ENCODE measurements at regions not wholly inside any gene's neighbourhood (a gene's known extent, or its start where the extent isn't known, plus 50 kb on each side); places are given as distances from the start of the nearest gene placed in this dataset.
A peak's percentile ranks its signal among the peaks of the same experiment; 100 is the strongest.
"Not testable (repeated sequence)": the region's sequence is repeated elsewhere in the genome, so short reads cannot be mapped to it uniquely, and the experiment has no call there.

GRCh38 chr18:14941256-14941655, 193.3 kb downstream of the ANKRD30B start:
- Mint-ChIP-seq H3K27ac (no peak overlapping the region), H3K9me3 (peaks cover 0 to 4% (median 1%) of the 10 kb centered on the region in 7 donors), H3K36me3 (no peaks in the 10 kb centered on the region), H3K4me3 (no peak overlapping the region), H3K27me3 (no peaks in the 10 kb centered on the region), H3K4me1 (no peaks in the 10 kb centered on the region)
- ATAC-seq (ENCODE audit: low read depth in 2 of 2) (no peak), DNase-seq (no peak)

GRCh38 chr18:14941792-14942191, 193.8 kb downstream of the ANKRD30B start:
- no peak for DNase-seq
- no peaks in the 10 kb centered on the region for H3K27me3 Mint-ChIP-seq
- no peaks in the 10 kb centered on the region for H3K4me1 Mint-ChIP-seq
- H3K27ac Mint-ChIP-seq, result no peak overlapping the region
- peak overlapping the region in 1 of 8 donors; percentile 15 for H3K4me3 Mint-ChIP-seq
- no peaks in the 10 kb centered on the region for H3K36me3 Mint-ChIP-seq
- no peak for ATAC-seq (ENCODE audit: low read depth in 2 of 2)
- peaks cover 0 to 4% (median 1%) of the 10 kb centered on the region in 7 donors for H3K9me3 Mint-ChIP-seq

GRCh38 chr18:14942275-14942674, 194.3 kb downstream of the ANKRD30B start:
- DNase-seq, result no peak
- Mint-ChIP-seq H3K36me3 (no peaks in the 10 kb centered on the region), H3K9me3 (peaks cover 0 to 4% (median 1%) of the 10 kb centered on the region in 7 donors), H3K27me3 (no peaks in the 10 kb centered on the region), H3K4me1 (no peaks in the 10 kb centered on the region), H3K4me3 (no peak overlapping the region), H3K27ac (no peak overlapping the region)
- ATAC-seq (ENCODE audit: low read depth in 2 of 2), result no peak

GRCh38 chr18:14943486-14943885, 195.5 kb downstream of the ANKRD30B start:
- no peak for DNase-seq
- Mint-ChIP-seq H3K9me3 (peaks cover 0 to 4% (median 1%) of the 10 kb centered on the region in 7 donors), H3K36me3 (no peaks in the 10 kb centered on the region), H3K27ac (peak overlapping the region in 1 of 6 donors; percentile 23), H3K4me1 (no peaks in the 10 kb centered on the region), H3K27me3 (no peaks in the 10 kb centered on the region), H3K4me3 (no peak overlapping the region)
- no peak for ATAC-seq (ENCODE audit: low read depth in 2 of 2)

- no peaks in the 10 kb centered on the region for H3K4me1 Mint-ChIP-seq
- ATAC-seq (ENCODE audit: low read depth in 2 of 2), result no peak
- no peak for DNase-seq
- no peaks in the 10 kb centered on the region for H3K36me3 Mint-ChIP-seq
- H3K4me3 Mint-ChIP-seq, result no peak overlapping the region
- no peaks in the 10 kb centered on the region for H3K27me3 Mint-ChIP-seq
- peak overlapping the region in 1 of 6 donors; percentile 23 for H3K27ac Mint-ChIP-seq
- peaks cover 0 to 4% (median 1%) of the 10 kb centered on the region in 7 donors for H3K9me3 Mint-ChIP-seq
Observed at GRCh38 chr18:14943967-14944636, 196.1 kb downstream of the ANKRD30B start.

- Mint-ChIP-seq H3K4me1 (no peaks in the 10 kb centered on the region), H3K4me3 (no peak overlapping the region), H3K27me3 (no peaks in the 10 kb centered on the region)
Observed at GRCh38 chr18:14944838-14945237, 196.9 kb downstream of the ANKRD30B start.

GRCh38 chr18:14945286-14945685, 197.3 kb downstream of the ANKRD30B start:
- DNase-seq (no peak), ATAC-seq (ENCODE audit: low read depth in 2 of 2) (no peak)
- no peak overlapping the region for H3K4me3 Mint-ChIP-seq
- H3K27me3 Mint-ChIP-seq, result no peaks in the 10 kb centered on the region
- no peaks in the 10 kb centered on the region for H3K4me1 Mint-ChIP-seq
- H3K9me3 Mint-ChIP-seq, result peaks cover 0 to 4% (median 2%) of the 10 kb centered on the region in 7 donors
- no peaks in the 10 kb centered on the region for H3K36me3 Mint-ChIP-seq
- no peak overlapping the region for H3K27ac Mint-ChIP-seq

More at GRCh38 chr18:14944838-14945237, 196.9 kb downstream of the ANKRD30B start:
- no peak for DNase-seq
- no peaks in the 10 kb centered on the region for H3K36me3 Mint-ChIP-seq
- H3K27ac Mint-ChIP-seq, result no peak overlapping the region
- no peak for ATAC-seq (ENCODE audit: low read depth in 2 of 2)
- H3K9me3 Mint-ChIP-seq, result peaks cover 0 to 4% (median 2%) of the 10 kb centered on the region in 7 donors

GRCh38 chr18:14945984-14946383, 198.0 kb downstream of the ANKRD30B start:
- no peaks in the 10 kb centered on the region for H3K27me3 Mint-ChIP-seq
- ATAC-seq (ENCODE audit: low read depth in 2 of 2), result no peak
- H3K4me3 Mint-ChIP-seq, result no peak overlapping the region
- H3K27ac Mint-ChIP-seq, result no peak overlapping the region
- no peaks in the 10 kb centered on the region for H3K36me3 Mint-ChIP-seq
- no peak for DNase-seq
- H3K9me3 Mint-ChIP-seq, result peaks cover 0 to 4% (median 2%) of the 10 kb centered on the region in 7 donors
- no peaks in the 10 kb centered on the region for H3K4me1 Mint-ChIP-seq

GRCh38 chr18:14946741-14947470, 198.9 kb downstream of the ANKRD30B start:
- H3K4me1 Mint-ChIP-seq; ATAC-seq (ENCODE audit: low read depth in 2 of 2); DNase-seq; H3K4me3 Mint-ChIP-seq; H3K36me3 Mint-ChIP-seq; H3K27me3 Mint-ChIP-seq; H3K9me3 Mint-ChIP-seq; H3K27ac Mint-ChIP-seq: not testable (repeated sequence)

GRCh38 chr18:14947482-14948162, 199.7 kb downstream of the ANKRD30B start:
- Mint-ChIP-seq H3K4me3 (no peak overlapping the region), H3K27ac (no peak overlapping the region), H3K36me3 (no peaks in the 10 kb centered on the region), H3K4me1 (no peaks in the 10 kb centered on the region), H3K27me3 (no peaks in the 10 kb centered on the region), H3K9me3 (peaks cover 0 to 4% (median 0%) of the 10 kb centered on the region in 7 donors)
- DNase-seq (no peak), ATAC-seq (ENCODE audit: low read depth in 2 of 2) (no peak)

- no peaks in the 10 kb centered on the region for H3K4me1 Mint-ChIP-seq
- no peak for ATAC-seq (ENCODE audit: low read depth in 2 of 2)
- no peaks in the 10 kb centered on the region for H3K27me3 Mint-ChIP-seq
- H3K4me3 Mint-ChIP-seq, result no peak overlapping the region
- H3K27ac Mint-ChIP-seq, result no peak overlapping the region
- DNase-seq, result no peak
- no peaks in the 10 kb centered on the region for H3K36me3 Mint-ChIP-seq
- peaks cover 0 to 4% (median 0%) of the 10 kb centered on the region in 7 donors for H3K9me3 Mint-ChIP-seq
Observed at GRCh38 chr18:14948163-14948540, 200.2 kb downstream of the ANKRD30B start.

- Mint-ChIP-seq H3K36me3 (no peaks in the 10 kb centered on the region), H3K4me1 (no peaks in the 10 kb centered on the region), H3K9me3 (peaks cover 0 to 4% (median 0%) of the 10 kb centered on the region in 7 donors), H3K27ac (no peak overlapping the region), H3K27me3 (no peaks in the 10 kb centered on the region), H3K4me3 (no peak overlapping the region)
- no peak for DNase-seq
- no peak for ATAC-seq (ENCODE audit: low read depth in 2 of 2)
Observed at GRCh38 chr18:14949800-14950664, 202.1 kb downstream of the ANKRD30B start.

- H3K4me3 Mint-ChIP-seq; H3K27me3 Mint-ChIP-seq; H3K36me3 Mint-ChIP-seq; H3K27ac Mint-ChIP-seq; ATAC-seq (ENCODE audit: low read depth in 2 of 2); H3K4me1 Mint-ChIP-seq; DNase-seq: not testable (repeated sequence)
- peaks cover 0 to 11% (median 7%) of the 10 kb centered on the region in 7 donors for H3K9me3 Mint-ChIP-seq
Observed at GRCh38 chr18:14952444-14953077, 204.6 kb downstream of the ANKRD30B start.
